ENCODE measurements at regions not wholly inside any gene's neighbourhood (a gene's known extent, or its start where the extent isn't known, plus 50 kb on each side); places are given as distances from the start of the nearest gene placed in this dataset.

DNA sequence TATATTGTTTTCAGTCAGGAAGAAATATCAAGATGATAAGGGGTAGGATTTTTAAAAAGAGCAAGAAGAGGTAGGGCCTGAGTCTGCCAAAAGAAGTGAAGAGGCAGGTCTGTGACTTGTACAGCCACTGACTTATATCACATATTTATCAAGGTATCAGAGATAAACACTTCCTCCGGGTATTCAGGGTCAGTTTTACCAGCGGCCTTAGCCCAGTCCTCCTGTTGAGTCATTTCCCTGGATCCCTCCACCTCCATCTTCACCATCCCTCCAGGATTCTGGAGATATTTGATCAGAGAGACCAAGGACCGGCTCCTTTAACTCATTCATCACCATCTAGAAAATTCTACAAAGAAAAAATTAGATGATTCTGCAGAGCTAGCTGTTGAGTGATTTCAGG is 375.7 kb upstream of the TUSC1 start:
- no peak for TF ChIP-seq CTCF (IDR thresholded peaks at IDR 0.05)
- no peak for TF ChIP-seq POLR2A (IDR thresholded peaks at IDR 0.05)

Data from breast epithelium (tissue), 3 donors.